IPS DF 19.7 (cell line): ENCODE measurements at regions not wholly inside any gene's neighbourhood (a gene's known extent, or its start where the extent isn't known, plus 50 kb on each side); places are given as distances from the start of the nearest gene placed in this dataset.

Experiments used
- DNase-seq: peaks from one replicate; pipeline ENCODE4 v3.0.0-alpha.2; 2013; ENCODE audit warnings: low read depth, low spot score

- DNase-seq = no peak
These were observed 243.9 kb downstream of the NR4A2 start for GRCh38 chr2:156088587-156088986.

GRCh38 chr2:156087875-156088274 lies 244.6 kb downstream of the NR4A2 start:
- DNase-seq = no peak

GRCh38 chr2:156083763-156084493 lies 248.6 kb downstream of the NR4A2 start:
- no peak for DNase-seq

GRCh38 chr2:156079845-156080244 lies 252.7 kb downstream of the NR4A2 start:
- no peak for DNase-seq

GRCh38 chr2:156077041-156077742 lies 255.3 kb downstream of the NR4A2 start:
- no peak for DNase-seq

GRCh38 chr2:156065912-156066311 lies 266.6 kb downstream of the NR4A2 start:
- no peak for DNase-seq

- no peak for DNase-seq
These were observed 268.0 kb downstream of the NR4A2 start for GRCh38 chr2:156064540-156064939.

GRCh38 chr2:156057647-156058046 lies 274.9 kb downstream of the NR4A2 start:
- no peak for DNase-seq

GRCh38 chr2:156054983-156055382 lies 277.5 kb downstream of the NR4A2 start:
- DNase-seq = no peak

GRCh38 chr2:156046900-156047299 lies 285.6 kb downstream of the NR4A2 start:
- DNase-seq = no peak

- no peak for DNase-seq
These were observed 289.6 kb downstream of the NR4A2 start for GRCh38 chr2:156042895-156043294.

- no peak for DNase-seq
These were observed 294.5 kb downstream of the NR4A2 start for GRCh38 chr2:156038021-156038420.

- DNase-seq = no peak
These were observed 295.0 kb downstream of the NR4A2 start for GRCh38 chr2:156037482-156037881.

GRCh38 chr2:156031121-156031520 lies 301.4 kb downstream of the NR4A2 start:
- no peak for DNase-seq

GRCh38 chr2:156023229-156023869 lies 309.2 kb downstream of the NR4A2 start:
- DNase-seq = no peak

- no peak for DNase-seq
These were observed 311.1 kb downstream of the NR4A2 start for GRCh38 chr2:156021146-156022040.

- DNase-seq = no peak
These were observed 313.2 kb downstream of the NR4A2 start for GRCh38 chr2:156019341-156019740.

- no peak for DNase-seq
These were observed 315.1 kb downstream of the NR4A2 start for GRCh38 chr2:156017341-156017885.

GRCh38 chr2:156009293-156009692 lies 323.2 kb downstream of the NR4A2 start:
- DNase-seq = no peak

- DNase-seq = no peak
These were observed 325.6 kb downstream of the NR4A2 start for GRCh38 chr2:156006721-156007618.
